ENCODE measurements at regions not wholly inside any gene's neighbourhood (a gene's known extent, or its start where the extent isn't known, plus 50 kb on each side); places are given as distances from the start of the nearest gene placed in this dataset.
"Not testable (repeated sequence)": the region's sequence is repeated elsewhere in the genome, so short reads cannot be mapped to it uniquely, and the experiment has no call there.

- no peak overlapping the region for H3K9ac ChIP-seq (ENCODE audit: low read depth, low read length)
- no peaks in the 10 kb centered on the region for H3K9me3 ChIP-seq (ENCODE audit: control insufficient read depth, insufficient read depth, low read length)
- no peaks in the 10 kb centered on the region for H3K4me1 ChIP-seq (ENCODE audit: insufficient read depth, low read length)
- H3K36me3 ChIP-seq (ENCODE audit: insufficient read depth, low read length) = no peaks in the 10 kb centered on the region
Measured at GRCh38 chr1:187716160-187716559, 887.4 kb downstream of the PLA2G4A start.

DNA sequence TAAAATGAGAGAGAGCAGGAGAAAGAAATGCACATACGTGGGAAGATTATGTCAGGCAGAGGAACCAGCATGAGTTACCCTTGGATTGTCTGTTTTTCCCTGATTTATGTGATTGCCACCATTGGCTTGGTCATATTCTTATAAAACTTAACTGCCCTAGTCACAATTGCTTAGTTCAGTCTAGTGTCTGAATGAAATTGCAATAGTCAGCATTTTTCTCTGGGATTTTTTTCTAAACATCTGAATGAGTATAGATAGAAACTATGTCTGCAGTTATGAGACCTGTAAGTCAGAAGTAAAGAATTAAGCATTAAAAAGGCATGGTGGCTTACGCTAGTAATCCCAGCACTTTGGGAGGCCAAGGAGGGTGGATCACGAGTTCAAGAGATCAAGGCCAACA is 889.8 kb downstream of the PLA2G4A start:
- H3K9ac ChIP-seq (ENCODE audit: low read depth, low read length) = no peak overlapping the region
- H3K36me3 ChIP-seq (ENCODE audit: insufficient read depth, low read length) = no peaks in the 10 kb centered on the region
- H3K9me3 ChIP-seq (ENCODE audit: control insufficient read depth, insufficient read depth, low read length) = no peaks in the 10 kb centered on the region
- no peaks in the 10 kb centered on the region for H3K4me1 ChIP-seq (ENCODE audit: insufficient read depth, low read length)

DNA sequence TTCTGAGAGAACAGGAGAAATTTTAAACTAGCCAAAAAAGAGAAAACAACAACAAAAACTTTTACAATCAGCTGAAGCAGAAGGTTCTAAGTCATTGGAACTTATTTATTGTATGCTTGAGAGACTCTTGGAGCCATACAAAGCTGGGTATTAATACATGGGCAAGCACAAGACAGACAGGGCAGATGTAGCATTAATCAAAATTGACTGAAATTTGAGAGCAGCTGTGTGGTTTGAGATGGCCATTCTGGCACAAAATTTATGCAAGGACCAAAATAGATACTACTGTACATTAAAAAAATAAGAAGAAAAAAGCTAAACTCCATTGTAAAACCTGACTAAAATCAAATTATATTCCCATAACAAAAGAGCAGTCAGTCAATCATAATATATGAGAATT is 892.5 kb downstream of the PLA2G4A start:
- Histone ChIP-seq H3K4me1 (ENCODE audit: insufficient read depth, low read length) (no peaks in the 10 kb centered on the region), H3K9me3 (ENCODE audit: control insufficient read depth, insufficient read depth, low read length) (no peaks in the 10 kb centered on the region; the same call in 1 of the 2 replicates), H3K9ac (ENCODE audit: low read depth, low read length) (no peak overlapping the region), H3K36me3 (ENCODE audit: insufficient read depth, low read length) (no peaks in the 10 kb centered on the region)

DNA sequence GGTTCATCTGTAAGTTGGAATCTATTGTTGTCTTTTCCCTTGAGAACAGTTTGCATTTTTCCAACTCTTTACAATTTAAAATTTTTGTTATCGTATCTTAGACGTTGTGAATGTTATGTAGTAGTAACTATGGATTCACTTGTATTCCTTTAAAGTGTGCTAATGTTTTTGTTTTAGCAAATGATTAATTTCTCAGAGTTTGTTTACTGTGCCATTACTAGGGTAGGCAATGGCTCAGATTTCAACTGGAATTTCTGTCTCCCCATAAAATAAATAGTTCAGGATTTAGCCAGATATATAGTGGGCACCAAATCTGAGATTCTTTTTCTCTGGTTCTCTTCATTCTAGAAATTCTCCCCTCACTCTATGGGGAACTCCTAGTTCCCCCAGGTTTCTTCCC is 896.5 kb downstream of the PLA2G4A start:
- Histone ChIP-seq H3K9me3 (ENCODE audit: control insufficient read depth, insufficient read depth, low read length) (no peaks in the 10 kb centered on the region; the same call in 1 of the 2 replicates), H3K9ac (ENCODE audit: low read depth, low read length) (no peak overlapping the region), H3K36me3 (ENCODE audit: insufficient read depth, low read length) (no peaks in the 10 kb centered on the region), H3K4me1 (ENCODE audit: insufficient read depth, low read length) (no peaks in the 10 kb centered on the region)

DNA sequence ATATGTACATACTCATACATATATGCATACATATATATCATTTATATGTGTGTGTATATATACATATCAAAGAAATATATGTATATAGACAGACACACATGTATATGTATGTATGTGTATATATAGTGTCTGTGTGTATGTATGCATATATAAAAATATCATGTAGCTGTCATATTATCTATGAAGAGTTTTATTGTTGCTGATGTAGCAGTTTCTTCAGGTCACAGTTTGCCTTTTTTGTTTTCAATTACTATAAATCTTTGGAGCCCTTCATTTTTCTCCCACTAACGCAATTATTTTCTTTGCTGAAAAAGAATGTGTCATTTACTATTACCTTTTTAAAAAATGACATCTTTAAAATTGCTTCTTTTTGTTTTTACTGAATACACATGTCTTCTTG is 904.5 kb downstream of the PLA2G4A start:
- H3K36me3 ChIP-seq (ENCODE audit: insufficient read depth, low read length) = no peaks in the 10 kb centered on the region
- no peak overlapping the region for H3K9ac ChIP-seq (ENCODE audit: low read depth, low read length)

DNA sequence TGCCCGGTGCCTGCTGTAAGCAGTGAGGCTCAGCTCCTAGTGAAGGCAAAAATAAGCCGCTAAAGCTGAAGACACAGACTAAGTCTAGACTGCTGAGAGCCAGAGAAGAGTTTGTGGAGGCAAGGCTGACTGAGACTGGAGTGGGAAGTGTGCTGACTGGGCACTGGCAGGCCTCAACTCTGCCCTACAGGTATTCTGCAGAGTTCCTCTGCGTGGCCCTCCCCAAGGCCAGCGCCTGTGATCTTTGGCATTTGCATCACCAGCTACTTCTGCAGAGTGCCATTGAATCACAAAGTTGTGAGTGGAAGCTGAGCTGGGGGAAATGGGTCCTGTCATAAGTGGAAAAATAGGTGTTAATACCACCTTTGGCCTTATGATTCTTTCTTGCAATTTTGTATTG is 905.7 kb downstream of the PLA2G4A start:
- Histone ChIP-seq H3K4me1 (ENCODE audit: insufficient read depth, low read length) (no peaks in the 10 kb centered on the region), H3K36me3 (ENCODE audit: insufficient read depth, low read length) (no peaks in the 10 kb centered on the region), H3K9ac (ENCODE audit: low read depth, low read length) (no peak overlapping the region), H3K9me3 (ENCODE audit: control insufficient read depth, insufficient read depth, low read length) (no peaks in the 10 kb centered on the region; the same call in 1 of the 2 replicates)

More for the DNA sequence above, 904.5 kb downstream of the PLA2G4A start:
- Histone ChIP-seq H3K9me3 (ENCODE audit: control insufficient read depth, insufficient read depth, low read length) (no peaks in the 10 kb centered on the region; the same call in 1 of the 2 replicates), H3K4me1 (ENCODE audit: insufficient read depth, low read length) (no peaks in the 10 kb centered on the region)

- no peaks in the 10 kb centered on the region for H3K9me3 ChIP-seq (ENCODE audit: control insufficient read depth, insufficient read depth, low read length)
- no peak overlapping the region for H3K9ac ChIP-seq (ENCODE audit: low read depth, low read length)
- H3K36me3 ChIP-seq (ENCODE audit: insufficient read depth, low read length) = no peaks in the 10 kb centered on the region
- no peaks in the 10 kb centered on the region for H3K4me1 ChIP-seq (ENCODE audit: insufficient read depth, low read length)
Measured at GRCh38 chr1:187744665-187745064, 915.9 kb downstream of the PLA2G4A start.

DNA sequence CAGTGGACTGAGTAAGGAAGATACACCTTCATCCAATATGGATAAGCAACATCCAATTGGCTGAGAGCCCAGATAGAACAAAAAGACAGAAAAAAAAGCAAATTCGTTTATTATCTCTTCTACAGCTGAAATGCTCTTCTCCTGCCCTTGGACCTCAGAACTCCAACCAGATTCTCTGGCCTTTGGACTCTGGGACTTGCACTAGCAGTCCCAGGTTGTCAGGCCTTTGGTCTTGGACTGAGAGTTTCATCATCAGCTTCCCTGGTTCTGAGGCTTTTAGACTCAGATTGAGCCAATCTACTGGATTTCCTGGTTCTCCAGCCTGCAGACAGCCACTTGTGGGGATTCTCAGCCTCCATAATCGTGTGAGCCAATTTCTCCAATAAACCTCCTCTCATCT is 926.8 kb downstream of the PLA2G4A start:
- no peak overlapping the region for H3K9ac ChIP-seq (ENCODE audit: low read depth, low read length)
- no peaks in the 10 kb centered on the region for H3K36me3 ChIP-seq (ENCODE audit: insufficient read depth, low read length)
- H3K4me1 ChIP-seq (ENCODE audit: insufficient read depth, low read length) = no peaks in the 10 kb centered on the region
- no peaks in the 10 kb centered on the region for H3K9me3 ChIP-seq (ENCODE audit: control insufficient read depth, insufficient read depth, low read length)

DNA sequence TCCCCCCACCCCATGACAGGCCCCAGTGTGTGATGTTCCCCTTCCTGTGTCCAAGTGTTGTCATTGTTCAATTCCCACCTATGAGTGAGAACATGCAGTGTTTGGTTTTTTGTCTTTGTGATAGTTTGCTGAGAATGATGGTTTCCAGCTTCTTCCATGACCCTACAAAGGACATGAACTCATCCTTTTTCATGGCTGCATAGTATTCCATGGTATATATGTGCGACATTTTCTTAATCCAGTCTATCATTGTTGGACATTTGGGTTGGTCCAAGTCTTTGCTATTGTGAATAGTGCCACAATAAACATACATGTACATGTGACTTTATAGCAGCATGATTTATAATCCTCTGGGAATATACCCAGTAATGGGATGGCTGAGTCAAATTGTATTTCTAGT is 927.9 kb downstream of the PLA2G4A start:
- H3K36me3 ChIP-seq (ENCODE audit: insufficient read depth, low read length); H3K9ac ChIP-seq (ENCODE audit: low read depth, low read length): not testable (repeated sequence)

DNA sequence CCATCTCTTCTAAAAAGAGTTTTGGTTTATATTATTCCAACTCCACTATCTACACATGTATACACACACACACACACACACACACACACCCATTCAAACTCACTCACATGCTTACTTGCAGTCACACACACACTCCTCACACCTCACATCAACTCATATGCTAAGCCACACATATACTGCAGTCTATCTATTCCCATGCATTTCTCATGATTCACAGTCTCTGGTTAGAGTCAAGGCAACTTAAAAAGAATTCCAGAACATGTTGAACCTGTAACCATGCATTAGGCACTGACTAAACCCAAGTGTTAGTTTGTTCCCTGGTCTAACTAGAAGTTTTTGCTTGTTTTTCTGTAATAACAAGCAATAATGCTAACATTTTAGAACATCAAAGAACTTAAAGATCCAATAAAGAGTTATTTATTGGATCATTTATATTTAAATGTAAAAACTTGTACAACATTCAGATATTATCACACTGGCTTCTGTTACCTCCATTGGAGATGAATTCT is 931.1 kb downstream of the PLA2G4A start:
- peaks cover 3% of the 10 kb centered on the region; the same call in 1 of the 2 replicates for H3K36me3 ChIP-seq (ENCODE audit: insufficient read depth, low read length)
- no peaks in the 10 kb centered on the region; the same call in 1 of the 2 replicates for H3K9me3 ChIP-seq (ENCODE audit: control insufficient read depth, insufficient read depth, low read length)
- H3K9ac ChIP-seq (ENCODE audit: low read depth, low read length) = no peak overlapping the region
- no peaks in the 10 kb centered on the region for H3K4me1 ChIP-seq (ENCODE audit: insufficient read depth, low read length)

More for the DNA sequence above, 927.9 kb downstream of the PLA2G4A start:
- H3K4me1 ChIP-seq (ENCODE audit: insufficient read depth, low read length); H3K9me3 ChIP-seq (ENCODE audit: control insufficient read depth, insufficient read depth, low read length): not testable (repeated sequence)

DNA sequence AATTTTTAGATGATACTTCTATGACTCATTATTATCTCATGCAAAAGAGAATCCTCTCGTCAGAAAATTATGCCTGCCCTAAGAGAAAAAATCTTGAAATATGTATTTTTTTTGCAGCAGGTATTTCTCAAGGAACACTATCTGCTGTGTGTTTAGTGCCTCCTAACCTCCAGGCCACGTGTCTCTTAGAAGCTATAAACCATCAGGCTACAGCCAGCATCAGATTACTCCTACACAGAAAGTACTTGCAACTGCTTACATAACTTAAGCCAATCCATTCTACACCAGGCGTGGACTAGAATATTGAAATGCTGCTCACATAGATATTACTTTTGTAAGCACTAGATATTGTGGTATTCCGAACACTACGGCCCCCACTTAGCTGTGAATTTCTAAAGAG is 933.4 kb downstream of the PLA2G4A start:
- no peaks in the 10 kb centered on the region; the same call in 1 of the 2 replicates for H3K9me3 ChIP-seq (ENCODE audit: control insufficient read depth, insufficient read depth, low read length)
- H3K4me1 ChIP-seq (ENCODE audit: insufficient read depth, low read length) = no peaks in the 10 kb centered on the region
- peaks cover 3% of the 10 kb centered on the region; the same call in 1 of the 2 replicates for H3K36me3 ChIP-seq (ENCODE audit: insufficient read depth, low read length)
- H3K9ac ChIP-seq (ENCODE audit: low read depth, low read length) = no peak overlapping the region

- Histone ChIP-seq H3K9ac (ENCODE audit: low read depth, low read length) (no peak overlapping the region), H3K36me3 (ENCODE audit: insufficient read depth, low read length) (peaks cover 3% of the 10 kb centered on the region; the same call in 1 of the 2 replicates), H3K4me1 (ENCODE audit: insufficient read depth, low read length) (no peaks in the 10 kb centered on the region), H3K9me3 (ENCODE audit: control insufficient read depth, insufficient read depth, low read length) (no peaks in the 10 kb centered on the region; the same call in 1 of the 2 replicates)
Measured at GRCh38 chr1:187763465-187763864, 934.7 kb downstream of the PLA2G4A start.

- no peaks in the 10 kb centered on the region for H3K4me1 ChIP-seq (ENCODE audit: insufficient read depth, low read length)
- H3K36me3 ChIP-seq (ENCODE audit: insufficient read depth, low read length) = peaks cover 3% of the 10 kb centered on the region; the same call in 1 of the 2 replicates
- no peaks in the 10 kb centered on the region; the same call in 1 of the 2 replicates for H3K9me3 ChIP-seq (ENCODE audit: control insufficient read depth, insufficient read depth, low read length)
- no peak overlapping the region for H3K9ac ChIP-seq (ENCODE audit: low read depth, low read length)
Measured at GRCh38 chr1:187763976-187764375, 935.2 kb downstream of the PLA2G4A start.

DNA sequence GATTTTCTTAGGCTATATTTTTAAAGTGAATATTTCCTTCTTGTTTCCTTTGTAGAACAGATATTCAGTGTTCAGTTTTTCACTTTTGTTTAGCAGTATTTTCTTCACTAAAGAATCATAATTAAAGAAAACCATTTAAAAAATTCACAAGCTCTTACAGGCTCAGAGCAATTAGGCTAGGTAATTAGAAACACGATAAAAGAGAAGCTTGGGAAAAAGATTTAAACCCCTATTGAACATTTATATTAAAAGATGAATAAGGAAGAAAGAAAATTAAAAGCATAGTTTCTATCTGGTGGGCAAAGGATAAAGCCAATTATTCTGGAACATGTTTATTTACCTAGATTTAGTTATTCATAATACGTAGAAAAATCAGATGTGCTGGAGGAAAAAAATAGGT is 942.6 kb downstream of the PLA2G4A start:
- Histone ChIP-seq H3K9me3 (ENCODE audit: control insufficient read depth, insufficient read depth, low read length) (no peaks in the 10 kb centered on the region; the same call in 1 of the 2 replicates), H3K4me1 (ENCODE audit: insufficient read depth, low read length) (no peaks in the 10 kb centered on the region), H3K9ac (ENCODE audit: low read depth, low read length) (no peak overlapping the region), H3K36me3 (ENCODE audit: insufficient read depth, low read length) (no peaks in the 10 kb centered on the region)

DNA sequence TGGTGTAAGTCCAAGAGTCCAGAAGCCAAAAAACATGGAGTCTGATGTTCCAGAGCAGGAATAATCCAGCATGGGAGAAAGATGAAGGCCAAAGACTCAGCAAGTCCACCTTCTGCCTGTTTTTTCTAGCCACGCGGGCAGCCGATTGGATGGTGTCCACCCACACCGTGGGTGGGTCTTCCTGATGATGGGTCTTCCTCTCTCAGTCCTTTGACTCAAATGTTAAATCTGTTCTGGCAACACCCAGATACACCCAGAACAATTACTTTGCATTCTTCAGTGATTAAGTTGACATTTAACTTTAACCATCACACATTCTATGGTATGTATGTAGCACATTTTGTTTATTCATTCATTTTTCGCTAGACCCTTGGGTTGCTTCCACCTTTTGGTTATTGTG is 944.4 kb downstream of the PLA2G4A start:
- Histone ChIP-seq H3K4me1 (ENCODE audit: insufficient read depth, low read length) (no peaks in the 10 kb centered on the region), H3K36me3 (ENCODE audit: insufficient read depth, low read length) (no peaks in the 10 kb centered on the region), H3K9me3 (ENCODE audit: control insufficient read depth, insufficient read depth, low read length) (no peaks in the 10 kb centered on the region; the same call in 1 of the 2 replicates), H3K9ac (ENCODE audit: low read depth, low read length) (no peak overlapping the region)
